MM.1S (cell line): ENCODE measurements at regions not wholly inside any gene's neighbourhood (a gene's known extent, or its start where the extent isn't known, plus 50 kb on each side); places are given as distances from the start of the nearest gene placed in this dataset.

ENCODE experiments used
- DNase-seq: peaks from one replicate; pipeline ENCODE4 v3.0.0-alpha.2; 2015
- H2AFZ ChIP-seq: fragments of 300-600 bp; sonication (generic); 2 replicates; pipeline ENCODE4 v1.6.0; 2016; ENCODE audit warnings: antibody characterized with exemption, low read length
- H3F3A ChIP-seq: fragments of 300-600 bp; sonication (generic); 2 replicates; pipeline ENCODE4 v1.6.1; 2016; ENCODE audit warnings: mild to moderate bottlenecking, antibody characterized with exemption, low read length, moderate library complexity, mixed read lengths; ENCODE audit not compliant: insufficient read depth
- H3K27ac ChIP-seq: fragments of 300-600 bp; sonication (generic); 2 replicates; pipeline ENCODE4 v1.5.1; 2016; ENCODE audit warnings: mild to moderate bottlenecking, low read length
- H3K27me3 ChIP-seq: fragments of 300-600 bp; sonication (generic); replicated peaks from 2 replicates; pipeline ENCODE4 v1.6.0; 2016; ENCODE audit warnings: low read length; ENCODE audit not compliant: insufficient read depth
- H3K36me3 ChIP-seq: fragments of 300-600 bp; sonication (generic); replicated peaks from 2 replicates; pipeline ENCODE4 v1.6.1; 2016; ENCODE audit warnings: mild to moderate bottlenecking, low read length, mixed read lengths; ENCODE audit not compliant: insufficient read depth
- H3K4me1 ChIP-seq: fragments of 300-600 bp; sonication (generic); 2 replicates; pipeline ENCODE4 v1.6.1; 2016; ENCODE audit warnings: low read length, mixed read lengths
- H3K4me2 ChIP-seq: fragments of 300-600 bp; sonication (generic); 2 replicates; pipeline ENCODE4 v1.6.0; 2016; ENCODE audit warnings: low read depth, low read length
- H3K4me3 ChIP-seq: fragments of 300-600 bp; sonication (generic); 2 replicates; pipeline ENCODE4 v1.5.1; 2016; ENCODE audit warnings: low read length, mixed read lengths
- H3K79me2 ChIP-seq: fragments of 300-600 bp; sonication (generic); 2 replicates; pipeline ENCODE4 v1.6.1; 2016; ENCODE audit warnings: mixed run types, low read length, mixed read lengths
- H3K9ac ChIP-seq: fragments of 300-600 bp; sonication (generic); 2 replicates; pipeline ENCODE4 v1.6.1; 2016; ENCODE audit warnings: low read length, mixed read lengths
- H3K9me2 ChIP-seq: fragments of 300-600 bp; sonication (generic); replicated peaks from 2 replicates; pipeline ENCODE4 v1.6.1; 2016; ENCODE audit warnings: mild to moderate bottlenecking, low read length, mixed read lengths; ENCODE audit not compliant: insufficient read depth
- H3K9me3 ChIP-seq: fragments of 300-600 bp; sonication (generic); replicated peaks from 2 replicates; pipeline ENCODE4 v1.6.1; 2016; ENCODE audit warnings: mild to moderate bottlenecking, low read length, mixed read lengths; ENCODE audit not compliant: insufficient read depth
- H4K20me1 ChIP-seq: fragments of 300-600 bp; sonication (generic); 2 replicates; pipeline ENCODE4 v1.6.1; 2016; ENCODE audit warnings: mild to moderate bottlenecking, low read length, moderate library complexity, mixed read lengths; ENCODE audit not compliant: insufficient read depth
- CTCF ChIP-seq: fragments of 300-600 bp; sonication (generic); IDR thresholded peaks from 2 replicates; pipeline ENCODE4 v1.5.1; 2016; ENCODE audit warnings: antibody characterized with exemption, low read length, mixed read lengths
- EZH2 ChIP-seq: fragments of 300-600 bp; sonication (generic); optimal IDR thresholded peaks from 2 replicates; pipeline ENCODE3; 2017; ENCODE audit warnings: low read depth, mild to moderate bottlenecking, antibody characterized with exemption, low read length, mixed read lengths
- EZH2phosphoT487 ChIP-seq: fragments of 300-600 bp; sonication (generic); IDR thresholded peaks from 2 replicates; pipeline ENCODE4 v1.6.1; 2018; ENCODE audit warnings: antibody characterized with exemption, low read length

- Histone ChIP-seq H3K9me3 (no peaks in the 10 kb centered on the region), H3K4me1 (no peaks in the 10 kb centered on the region), H4K20me1 (no peaks in the 10 kb centered on the region), H3K27ac (no peak overlapping the region), H3K9ac (no peak overlapping the region), H3K4me2 (no peak overlapping the region), H3K27me3 (no peaks in the 10 kb centered on the region), H3K36me3 (no peaks in the 10 kb centered on the region), H3K79me2 (no peaks in the 10 kb centered on the region), H3K9me2 (no peaks in the 10 kb centered on the region), H3F3A (no peaks in the 10 kb centered on the region), H2AFZ (no peak overlapping the region), H3K4me3 (no peak overlapping the region)
- no peak for TF ChIP-seq CTCF
- no peak for TF ChIP-seq EZH2
- no peak for TF ChIP-seq EZH2phosphoT487
- DNase-seq, result no peak
Observed at GRCh38 chr5:121762426-121762825, 89.3 kb upstream of the FTMT start.

GRCh38 chr5:121763665-121764064, 88.0 kb upstream of the FTMT start:
- Histone ChIP-seq H3K4me1 (no peaks in the 10 kb centered on the region), H3K36me3 (no peaks in the 10 kb centered on the region), H3K79me2 (no peaks in the 10 kb centered on the region), H3K27me3 (no peaks in the 10 kb centered on the region), H3K27ac (no peak overlapping the region), H3F3A (no peaks in the 10 kb centered on the region), H4K20me1 (no peaks in the 10 kb centered on the region), H3K9me3 (no peaks in the 10 kb centered on the region), H3K9me2 (no peaks in the 10 kb centered on the region), H2AFZ (no peak overlapping the region), H3K4me3 (no peak overlapping the region), H3K9ac (no peak overlapping the region), H3K4me2 (no peak overlapping the region)
- no peak for DNase-seq
- no peak for TF ChIP-seq EZH2phosphoT487
- no peak for TF ChIP-seq CTCF

- Histone ChIP-seq H2AFZ (no peak overlapping the region), H3K36me3 (no peaks in the 10 kb centered on the region), H3K27me3 (no peaks in the 10 kb centered on the region), H3K9me2 (no peaks in the 10 kb centered on the region), H3K4me1 (no peaks in the 10 kb centered on the region), H3K9ac (no peak overlapping the region), H3K4me2 (no peak overlapping the region), H3K9me3 (no peaks in the 10 kb centered on the region), H3K79me2 (no peaks in the 10 kb centered on the region), H3F3A (no peaks in the 10 kb centered on the region), H4K20me1 (no peaks in the 10 kb centered on the region), H3K4me3 (no peak overlapping the region), H3K27ac (no peak overlapping the region)
- DNase-seq, result no peak
- TF ChIP-seq EZH2 (no peak), CTCF (no peak), EZH2phosphoT487 (no peak)
Observed at GRCh38 chr5:121780406-121780805, 71.3 kb upstream of the FTMT start.

- Histone ChIP-seq H3K4me1 (no peaks in the 10 kb centered on the region), H3K27me3 (no peaks in the 10 kb centered on the region), H3K9me2 (no peaks in the 10 kb centered on the region), H3K9ac (no peak overlapping the region), H3K79me2 (no peaks in the 10 kb centered on the region), H3K9me3 (no peaks in the 10 kb centered on the region), H3K4me2 (no peak overlapping the region), H3F3A (no peaks in the 10 kb centered on the region), H4K20me1 (no peaks in the 10 kb centered on the region), H2AFZ (no peak overlapping the region), H3K4me3 (no peak overlapping the region), H3K36me3 (no peaks in the 10 kb centered on the region), H3K27ac (no peak overlapping the region)
- DNase-seq, result no peak
- no peak for TF ChIP-seq CTCF
- no peak for TF ChIP-seq EZH2phosphoT487
- no peak for TF ChIP-seq EZH2
Observed at GRCh38 chr5:121783700-121784099, 68.0 kb upstream of the FTMT start.
